Hepatocyte (in vitro differentiated cells): ENCODE measurements at regions not wholly inside any gene's neighbourhood (a gene's known extent, or its start where the extent isn't known, plus 50 kb on each side); places are given as distances from the start of the nearest gene placed in this dataset.

Source experiments
- DNase-seq: peaks from one replicate; pipeline ENCODE4 v3.0.0-alpha.2; 2016; ENCODE audit warnings: low spot score
- H2AFZ ChIP-seq: fragments of 200-600 bp; sonication (generic); 2 replicates; pipeline ENCODE4 v1.6.0; 2016; ENCODE audit warnings: antibody characterized with exemption, mild to moderate bottlenecking
- H3K27ac ChIP-seq: fragments of 200-600 bp; sonication (generic); 2 replicates; pipeline ENCODE4 v1.5.1; 2016; ENCODE audit warnings: mild to moderate bottlenecking
- H3K27me3 ChIP-seq: fragments of 200-600 bp; sonication (generic); 2 replicates; pipeline ENCODE4 v1.6.1; 2016
- H3K36me3 ChIP-seq: fragments of 200-600 bp; sonication (generic); replicated peaks from 2 replicates; pipeline ENCODE4 v1.5.1; 2016; ENCODE audit warnings: low read depth; ENCODE audit not compliant: insufficient read depth
- H3K4me1 ChIP-seq: fragments of 200-600 bp; sonication (generic); 2 replicates; pipeline ENCODE4 v1.5.1; 2016; ENCODE audit warnings: mild to moderate bottlenecking, moderate library complexity; ENCODE audit not compliant: insufficient read depth
- H3K4me2 ChIP-seq: fragments of 200-600 bp; sonication (generic); 2 replicates; pipeline ENCODE4 v1.6.0; 2016
- H3K4me3 ChIP-seq: fragments of 200-600 bp; sonication (generic); 2 replicates; pipeline ENCODE4 v1.5.1; 2016; ENCODE audit warnings: mild to moderate bottlenecking
- H3K79me2 ChIP-seq: fragments of 200-600 bp; sonication (generic); 2 replicates; pipeline ENCODE4 v1.6.0; 2017; ENCODE audit warnings: mild to moderate bottlenecking
- H3K9me2 ChIP-seq: fragments of 200-600 bp; sonication (generic); replicated peaks from 2 replicates; pipeline ENCODE4 v1.6.0; 2017; ENCODE audit warnings: mild to moderate bottlenecking; ENCODE audit not compliant: insufficient read depth
- H3K9me3 ChIP-seq: fragments of 200-600 bp; sonication (generic); 2 replicates; pipeline ENCODE4 v1.5.1; 2016; ENCODE audit warnings: low read depth, mild to moderate bottlenecking
- H4K20me1 ChIP-seq: fragments of 200-600 bp; sonication (generic); 2 replicates; pipeline ENCODE4 v1.6.0; 2016; ENCODE audit warnings: mild to moderate bottlenecking; ENCODE audit not compliant: insufficient read depth, poor library complexity, severe bottlenecking
- EZH2 ChIP-seq: fragments of 200-600 bp; sonication (generic); IDR thresholded peaks from 2 replicates; pipeline ENCODE4 v1.6.1; 2016; ENCODE audit warnings: antibody characterized with exemption, mild to moderate bottlenecking, borderline replicate concordance
- EZH2phosphoT487 ChIP-seq: fragments of 200-600 bp; sonication (generic); IDR thresholded peaks from one replicate; pipeline ENCODE4 v1.6.1; 2018; ENCODE audit warnings: antibody characterized with exemption, mild to moderate bottlenecking, low read depth, moderate library complexity; ENCODE audit not compliant: unreplicated experiment, severe bottlenecking
- WGBS: methylation state at CpG from one replicate; pipeline ENCODE4 v1.1.6; 2016; ENCODE audit warnings: low lambda C conversion rate; ENCODE audit errors: missing lambda C conversion rate; 5-methylcytosine and 5-hydroxymethylcytosine counted together
- TF ChIP-seq, protein P1 (sequence below): fragments of 200-600 bp; sonication (generic); IDR thresholded peaks from 2 replicates; pipeline ENCODE4 v1.5.1; 2016; ENCODE audit warnings: antibody characterized with exemption, mild to moderate bottlenecking; ENCODE audit not compliant: poor library complexity

DNA sequence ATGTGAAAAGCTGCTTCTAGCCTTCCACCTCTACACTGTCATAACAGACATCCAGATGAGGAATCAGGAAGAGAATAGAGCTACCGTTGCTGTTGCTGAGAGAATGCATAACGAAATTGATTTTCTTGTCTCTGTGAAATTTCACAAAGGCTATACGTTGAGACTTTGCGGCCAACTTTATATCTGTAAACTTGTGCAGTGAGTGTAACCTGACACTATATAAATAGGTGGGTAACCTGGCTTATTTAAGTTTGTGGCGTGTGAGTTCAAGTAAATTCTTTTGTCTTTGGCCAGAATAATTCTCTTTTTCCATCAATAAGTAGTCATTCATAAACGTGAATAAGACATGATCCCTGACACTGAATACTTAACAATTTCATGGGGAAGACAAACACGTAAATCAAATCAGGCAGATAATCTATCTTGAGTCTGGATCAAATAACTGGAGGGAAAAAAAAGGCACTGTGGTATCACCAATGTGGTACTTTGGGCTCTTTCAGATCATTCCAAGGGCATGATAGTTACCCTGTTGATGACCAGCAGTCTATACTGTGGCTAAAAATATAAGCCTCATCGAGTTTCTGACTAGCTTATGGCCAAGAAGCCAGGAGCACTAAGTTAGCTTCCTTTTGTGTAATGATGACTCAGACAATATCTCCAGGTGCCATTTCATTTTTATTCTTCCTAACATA is 98.2 kb upstream of the RASA1 start:
- no peaks in the 10 kb centered on the region for H3K79me2 ChIP-seq
- H3K27ac ChIP-seq, result no peak overlapping the region
- 50% methylated on average over 8 of the region's 8 CpGs for WGBS
- H3K4me2 ChIP-seq, result no peak overlapping the region
- H3K9me3 ChIP-seq, result no peaks in the 10 kb centered on the region
- no peaks in the 10 kb centered on the region for H4K20me1 ChIP-seq
- H3K27me3 ChIP-seq, result no peaks in the 10 kb centered on the region
- H3K9me2 ChIP-seq, result no peaks in the 10 kb centered on the region
- peak overlapping the region; percentile 25 for H2AFZ ChIP-seq
- no peak for TF ChIP-seq EZH2
- TF ChIP-seq, protein P1, sequence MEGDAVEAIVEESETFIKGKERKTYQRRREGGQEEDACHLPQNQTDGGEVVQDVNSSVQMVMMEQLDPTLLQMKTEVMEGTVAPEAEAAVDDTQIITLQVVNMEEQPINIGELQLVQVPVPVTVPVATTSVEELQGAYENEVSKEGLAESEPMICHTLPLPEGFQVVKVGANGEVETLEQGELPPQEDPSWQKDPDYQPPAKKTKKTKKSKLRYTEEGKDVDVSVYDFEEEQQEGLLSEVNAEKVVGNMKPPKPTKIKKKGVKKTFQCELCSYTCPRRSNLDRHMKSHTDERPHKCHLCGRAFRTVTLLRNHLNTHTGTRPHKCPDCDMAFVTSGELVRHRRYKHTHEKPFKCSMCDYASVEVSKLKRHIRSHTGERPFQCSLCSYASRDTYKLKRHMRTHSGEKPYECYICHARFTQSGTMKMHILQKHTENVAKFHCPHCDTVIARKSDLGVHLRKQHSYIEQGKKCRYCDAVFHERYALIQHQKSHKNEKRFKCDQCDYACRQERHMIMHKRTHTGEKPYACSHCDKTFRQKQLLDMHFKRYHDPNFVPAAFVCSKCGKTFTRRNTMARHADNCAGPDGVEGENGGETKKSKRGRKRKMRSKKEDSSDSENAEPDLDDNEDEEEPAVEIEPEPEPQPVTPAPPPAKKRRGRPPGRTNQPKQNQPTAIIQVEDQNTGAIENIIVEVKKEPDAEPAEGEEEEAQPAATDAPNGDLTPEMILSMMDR, result no peak
- no peak overlapping the region for H3K4me3 ChIP-seq
- H3K36me3 ChIP-seq, result no peaks in the 10 kb centered on the region
- no peak for DNase-seq
- H3K4me1 ChIP-seq, result no peaks in the 10 kb centered on the region

DNA sequence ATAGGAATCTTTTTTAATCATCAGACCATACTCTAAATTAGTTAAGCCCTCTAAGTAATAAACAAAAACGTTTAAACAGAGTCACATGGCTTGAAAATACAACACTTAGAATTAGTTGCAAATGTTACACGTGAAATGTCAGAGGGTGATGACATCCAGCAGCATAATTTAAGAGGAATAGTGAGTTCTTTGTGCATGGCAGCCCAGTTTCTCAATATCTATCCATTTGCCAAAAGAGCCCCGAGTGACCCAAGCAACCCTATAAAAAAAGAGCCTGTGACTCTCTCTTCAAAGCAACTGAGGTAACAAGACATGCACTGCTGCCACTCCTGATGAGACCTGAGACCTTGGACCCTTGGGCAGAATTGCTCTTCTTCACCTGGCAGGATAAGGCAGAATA is 96.9 kb upstream of the RASA1 start:
- WGBS, result 76% methylated on average over 3 of the region's 3 CpGs
- no peak overlapping the region for H3K4me2 ChIP-seq

DNA sequence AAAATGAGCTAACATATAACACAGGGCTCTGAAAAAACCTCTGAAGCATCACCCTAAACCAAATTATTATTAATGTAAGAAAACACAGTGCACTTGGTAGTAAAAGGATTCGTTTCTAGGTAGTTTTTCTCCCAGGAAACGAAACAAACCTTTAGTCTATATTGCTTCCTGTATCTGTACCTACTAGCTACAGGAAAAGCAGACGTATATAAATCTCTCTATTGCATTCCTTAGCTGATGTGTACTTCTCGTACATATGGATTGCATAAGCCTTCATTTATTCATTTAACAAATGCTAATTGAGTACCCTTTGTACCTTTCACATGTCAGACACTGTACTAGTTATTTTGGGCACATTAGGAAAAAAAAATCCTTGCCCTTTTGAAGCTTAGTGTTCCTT is 85.0 kb upstream of the RASA1 start:
- no peak overlapping the region for H3K4me2 ChIP-seq
- no peaks in the 10 kb centered on the region for H4K20me1 ChIP-seq
- no peak overlapping the region for H2AFZ ChIP-seq
- peaks cover 5% of the 10 kb centered on the region for H3K27me3 ChIP-seq
- H3K4me1 ChIP-seq, result no peaks in the 10 kb centered on the region
- WGBS, result 59% methylated on average over 4 of the region's 4 CpGs
- TF ChIP-seq, protein P1, result no peak
- TF ChIP-seq EZH2phosphoT487 (no peak), EZH2 (no peak)
- no peaks in the 10 kb centered on the region for H3K79me2 ChIP-seq
- H3K9me3 ChIP-seq, result no peaks in the 10 kb centered on the region
- no peak for DNase-seq
- no peaks in the 10 kb centered on the region for H3K9me2 ChIP-seq
- no peaks in the 10 kb centered on the region for H3K36me3 ChIP-seq
- no peak overlapping the region for H3K27ac ChIP-seq
- H3K4me3 ChIP-seq, result no peak overlapping the region

More for the DNA sequence above, 96.9 kb upstream of the RASA1 start:
- no peak overlapping the region for H3K4me3 ChIP-seq
- no peak for DNase-seq
- no peaks in the 10 kb centered on the region for H3K27me3 ChIP-seq
- TF ChIP-seq EZH2phosphoT487, result no peak
- no peak for TF ChIP-seq EZH2
- TF ChIP-seq, protein P1, result no peak
- no peak overlapping the region for H3K27ac ChIP-seq
- H3K36me3 ChIP-seq, result no peaks in the 10 kb centered on the region
- no peaks in the 10 kb centered on the region for H3K9me3 ChIP-seq
- H3K4me1 ChIP-seq, result no peaks in the 10 kb centered on the region
- H2AFZ ChIP-seq, result no peak overlapping the region
- no peaks in the 10 kb centered on the region for H3K79me2 ChIP-seq
- H4K20me1 ChIP-seq, result no peaks in the 10 kb centered on the region
- no peaks in the 10 kb centered on the region for H3K9me2 ChIP-seq

DNA sequence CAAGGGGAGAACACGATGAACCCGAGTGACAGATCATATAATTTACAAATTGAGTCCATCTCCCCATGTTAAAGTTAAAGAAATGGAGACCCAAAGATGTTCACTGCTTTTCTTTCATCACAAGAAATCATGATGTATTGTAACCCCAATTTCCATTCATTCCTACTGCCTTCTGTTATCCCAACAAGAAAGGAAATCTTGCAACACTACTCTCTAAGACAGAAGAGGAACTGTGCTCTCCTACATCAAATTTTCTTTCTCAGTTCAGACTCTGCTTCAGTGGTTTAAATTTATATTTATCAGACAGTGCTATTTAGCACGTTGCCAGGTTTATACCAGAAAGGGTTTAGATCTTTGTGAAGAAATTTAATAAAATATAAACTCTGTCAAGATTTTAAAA is 83.8 kb upstream of the RASA1 start:
- no peaks in the 10 kb centered on the region for H3K79me2 ChIP-seq
- TF ChIP-seq EZH2phosphoT487 (no peak), EZH2 (no peak)
- TF ChIP-seq, protein P1, result no peak
- H3K9me3 ChIP-seq, result no peaks in the 10 kb centered on the region
- no peaks in the 10 kb centered on the region for H4K20me1 ChIP-seq
- no peak overlapping the region for H3K4me3 ChIP-seq
- H3K27me3 ChIP-seq, result peaks cover 5% of the 10 kb centered on the region
- no peak for DNase-seq
- 90% methylated on average over 3 of the region's 3 CpGs for WGBS
- H3K4me1 ChIP-seq, result no peaks in the 10 kb centered on the region
- H2AFZ ChIP-seq, result no peak overlapping the region
- no peak overlapping the region for H3K4me2 ChIP-seq
- H3K9me2 ChIP-seq, result no peaks in the 10 kb centered on the region
- H3K36me3 ChIP-seq, result no peaks in the 10 kb centered on the region
- H3K27ac ChIP-seq, result no peak overlapping the region
